ENCODE measurements at regions not wholly inside any gene's neighbourhood (a gene's known extent, or its start where the extent isn't known, plus 50 kb on each side); places are given as distances from the start of the nearest gene placed in this dataset.

GRCh38 chr3:177754508-177754921 lies 557.2 kb upstream of the TBL1XR1 start:
- no peak for DNase-seq (ENCODE audit: low read depth, low spot score)
- Histone ChIP-seq H3K9ac (ENCODE audit: insufficient read length) (no peak overlapping the region), H3K27ac (no peak overlapping the region), H3K4me3 (no peak overlapping the region), H3K36me3 (ENCODE audit: insufficient read depth, low read length) (no peaks in the 10 kb centered on the region), H3K9me3 (ENCODE audit: low read depth, low read length) (peaks cover 12% of the 10 kb centered on the region; the same call in 1 of the 2 replicates)
- no peak for TF ChIP-seq POLR2AphosphoS5 (IDR thresholded peaks at IDR 0.05; ENCODE audit: borderline replicate concordance, low read depth, low read length)
- TF ChIP-seq EZH2 (IDR thresholded peaks at IDR 0.05), result no peak
- no peak for TF ChIP-seq FOXP2 (optimal IDR thresholded peaks at IDR 0.05; ENCODE audit: control extremely low read depth, extremely low read length, insufficient read depth)

DNA sequence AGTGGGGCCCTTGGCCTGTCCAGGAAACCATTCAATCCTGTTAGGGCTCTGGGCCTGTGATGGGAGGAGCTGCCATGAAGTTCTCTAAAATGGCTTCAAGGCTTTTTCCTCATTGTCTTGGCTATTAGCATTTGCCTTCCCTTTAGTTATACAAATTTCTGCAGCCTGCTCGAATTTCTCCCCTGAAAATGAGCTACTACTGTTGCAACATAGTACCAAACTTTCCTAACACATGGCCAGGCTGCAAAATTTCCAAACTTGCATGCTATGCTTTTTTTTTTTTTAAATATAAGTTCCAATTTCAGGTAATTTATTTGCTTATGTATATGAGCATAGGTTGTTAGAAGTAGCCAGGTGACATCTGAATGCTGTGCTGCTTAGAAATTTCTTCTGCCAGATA lies 560.8 kb upstream of the TBL1XR1 start:
- peaks cover 12% of the 10 kb centered on the region; the same call in 1 of the 2 replicates for H3K9me3 ChIP-seq (ENCODE audit: low read depth, low read length)
- no peak overlapping the region for H3K9ac ChIP-seq (ENCODE audit: insufficient read length)
- no peak overlapping the region for H3K4me3 ChIP-seq
- H3K27ac ChIP-seq, result no peak overlapping the region
- TF ChIP-seq FOXP2 (optimal IDR thresholded peaks at IDR 0.05; ENCODE audit: control extremely low read depth, extremely low read length, insufficient read depth), result no peak
- TF ChIP-seq POLR2AphosphoS5 (IDR thresholded peaks at IDR 0.05; ENCODE audit: borderline replicate concordance, low read depth, low read length), result no peak
- TF ChIP-seq EZH2 (IDR thresholded peaks at IDR 0.05), result no peak
- DNase-seq (ENCODE audit: low read depth, low spot score), result no peak
- H3K36me3 ChIP-seq (ENCODE audit: insufficient read depth, low read length), result no peaks in the 10 kb centered on the region

DNA sequence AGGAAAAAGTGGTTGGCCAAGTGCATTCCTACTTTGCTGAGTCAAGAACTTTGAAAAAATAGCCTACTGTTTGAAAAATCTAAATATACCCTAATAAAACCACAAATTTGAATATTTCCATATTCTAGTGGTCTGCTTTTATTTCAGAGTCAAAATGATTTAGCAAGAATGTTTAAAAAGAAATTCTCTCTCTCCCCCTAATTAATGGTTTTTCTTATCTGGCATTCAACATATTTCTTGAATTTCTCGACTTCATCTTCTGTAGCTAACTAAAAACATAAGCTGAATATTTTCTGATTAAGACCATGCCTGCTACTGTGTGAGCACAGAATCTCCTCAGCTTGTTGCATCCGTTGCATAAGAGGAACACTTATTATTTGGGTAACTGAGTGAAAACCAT lies 563.5 kb upstream of the TBL1XR1 start:
- H3K9me3 ChIP-seq (ENCODE audit: low read depth, low read length), result peaks cover 15% of the 10 kb centered on the region; the same call in 1 of the 2 replicates
- H3K4me3 ChIP-seq, result peak overlapping the region; percentile 25
- TF ChIP-seq EZH2 (IDR thresholded peaks at IDR 0.05) (no peak), FOXP2 (optimal IDR thresholded peaks at IDR 0.05; ENCODE audit: control extremely low read depth, extremely low read length, insufficient read depth) (peak; percentile 93), POLR2AphosphoS5 (IDR thresholded peaks at IDR 0.05; ENCODE audit: borderline replicate concordance, low read depth, low read length) (peak; percentile 61; the same call in 1 of the 2 replicates)
- H3K36me3 ChIP-seq (ENCODE audit: insufficient read depth, low read length), result no peaks in the 10 kb centered on the region
- no peak overlapping the region for H3K9ac ChIP-seq (ENCODE audit: insufficient read length)
- H3K27ac ChIP-seq, result peak overlapping the region; percentile 93
- DNase-seq (ENCODE audit: low read depth, low spot score), result peak; percentile 93

DNA sequence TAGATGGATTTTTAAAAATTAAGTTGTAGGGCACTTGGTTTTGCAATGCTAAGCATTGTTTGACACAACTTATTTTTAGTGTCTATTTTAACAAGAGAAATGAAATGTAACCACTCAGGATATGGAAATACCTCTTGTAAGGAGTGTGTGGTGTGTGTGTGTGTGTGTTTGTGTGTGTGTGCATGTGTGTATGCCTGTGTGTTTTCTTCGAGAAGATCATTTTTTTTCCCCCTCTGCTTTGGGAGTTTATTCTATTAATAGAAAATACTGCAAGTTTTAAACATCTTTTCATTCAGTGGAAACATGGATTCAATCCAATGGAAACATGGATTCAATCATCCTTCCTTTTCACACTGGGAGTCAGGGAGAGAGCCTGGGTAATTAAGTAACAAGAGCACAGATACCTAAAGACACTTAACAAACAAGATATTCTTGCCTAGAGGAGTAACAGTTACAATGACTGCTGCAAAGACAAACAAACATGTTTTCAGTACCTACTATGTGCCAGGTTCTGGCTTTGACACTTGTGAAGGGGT lies 567.2 kb upstream of the TBL1XR1 start:
- DNase-seq (ENCODE audit: low read depth, low spot score), result no peak
- Histone ChIP-seq H3K9ac (ENCODE audit: insufficient read length) (peak overlapping the region; percentile 18), H3K4me3 (peak overlapping the region; percentile 29), H3K27ac (peak overlapping the region; percentile 78; the same call in 1 of the 2 replicates), H3K36me3 (ENCODE audit: insufficient read depth, low read length) (no peaks in the 10 kb centered on the region), H3K9me3 (ENCODE audit: low read depth, low read length) (peaks cover 7% of the 10 kb centered on the region; the same call in 1 of the 2 replicates)
- no peak for TF ChIP-seq FOXP2 (optimal IDR thresholded peaks at IDR 0.05; ENCODE audit: control extremely low read depth, extremely low read length, insufficient read depth)
- TF ChIP-seq EZH2 (IDR thresholded peaks at IDR 0.05), result no peak
- no peak for TF ChIP-seq POLR2AphosphoS5 (IDR thresholded peaks at IDR 0.05; ENCODE audit: borderline replicate concordance, low read depth, low read length)

GRCh38 chr3:177764933-177765332 lies 567.7 kb upstream of the TBL1XR1 start:
- peak overlapping the region; percentile 78; the same call in 1 of the 2 replicates for H3K27ac ChIP-seq
- H3K9ac ChIP-seq (ENCODE audit: insufficient read length), result peak overlapping the region; percentile 18
- no peak for DNase-seq (ENCODE audit: low read depth, low spot score)
- no peaks in the 10 kb centered on the region for H3K36me3 ChIP-seq (ENCODE audit: insufficient read depth, low read length)
- peak overlapping the region; percentile 29 for H3K4me3 ChIP-seq
- TF ChIP-seq EZH2 (IDR thresholded peaks at IDR 0.05) (no peak), FOXP2 (optimal IDR thresholded peaks at IDR 0.05; ENCODE audit: control extremely low read depth, extremely low read length, insufficient read depth) (no peak)
- H3K9me3 ChIP-seq (ENCODE audit: low read depth, low read length), result peaks cover 7% of the 10 kb centered on the region; the same call in 1 of the 2 replicates

- H3K4me3 ChIP-seq, result no peak overlapping the region
- peaks cover 4% of the 10 kb centered on the region; the same call in 1 of the 2 replicates for H3K9me3 ChIP-seq (ENCODE audit: low read depth, low read length)
- no peaks in the 10 kb centered on the region for H3K36me3 ChIP-seq (ENCODE audit: insufficient read depth, low read length)
- no peak overlapping the region for H3K9ac ChIP-seq (ENCODE audit: insufficient read length)
- no peak for TF ChIP-seq POLR2AphosphoS5 (IDR thresholded peaks at IDR 0.05; ENCODE audit: borderline replicate concordance, low read depth, low read length)
- TF ChIP-seq EZH2 (IDR thresholded peaks at IDR 0.05), result no peak
- TF ChIP-seq FOXP2 (optimal IDR thresholded peaks at IDR 0.05; ENCODE audit: control extremely low read depth, extremely low read length, insufficient read depth), result no peak
- no peak overlapping the region for H3K27ac ChIP-seq
- no peak for DNase-seq (ENCODE audit: low read depth, low spot score)
Measured at GRCh38 chr3:177770383-177771230, 573.3 kb upstream of the TBL1XR1 start.

- Histone ChIP-seq H3K27ac (no peak overlapping the region), H3K36me3 (ENCODE audit: insufficient read depth, low read length) (no peaks in the 10 kb centered on the region), H3K9me3 (ENCODE audit: low read depth, low read length) (no peaks in the 10 kb centered on the region; the same call in 1 of the 2 replicates), H3K9ac (ENCODE audit: insufficient read length) (no peak overlapping the region), H3K4me3 (no peak overlapping the region)
- no peak for DNase-seq (ENCODE audit: low read depth, low spot score)
- TF ChIP-seq FOXP2 (optimal IDR thresholded peaks at IDR 0.05; ENCODE audit: control extremely low read depth, extremely low read length, insufficient read depth) (no peak), POLR2AphosphoS5 (IDR thresholded peaks at IDR 0.05; ENCODE audit: borderline replicate concordance, low read depth, low read length) (no peak), EZH2 (IDR thresholded peaks at IDR 0.05) (no peak)
Measured at GRCh38 chr3:177771780-177772179, 574.5 kb upstream of the TBL1XR1 start.

GRCh38 chr3:177772908-177773557 lies 575.8 kb upstream of the TBL1XR1 start:
- Histone ChIP-seq H3K9ac (ENCODE audit: insufficient read length) (no peak overlapping the region), H3K4me3 (no peak overlapping the region), H3K36me3 (ENCODE audit: insufficient read depth, low read length) (no peaks in the 10 kb centered on the region), H3K9me3 (ENCODE audit: low read depth, low read length) (no peaks in the 10 kb centered on the region; the same call in 1 of the 2 replicates), H3K27ac (no peak overlapping the region)
- DNase-seq (ENCODE audit: low read depth, low spot score), result no peak
- TF ChIP-seq EZH2 (IDR thresholded peaks at IDR 0.05) (no peak), FOXP2 (optimal IDR thresholded peaks at IDR 0.05; ENCODE audit: control extremely low read depth, extremely low read length, insufficient read depth) (no peak)

Measured in SK-N-MC (cell line).